IPS DF 19.7 (cell line): ENCODE measurements at regions not wholly inside any gene's neighbourhood (a gene's known extent, or its start where the extent isn't known, plus 50 kb on each side); places are given as distances from the start of the nearest gene placed in this dataset.

ENCODE experiments used
- DNase-seq: peaks from one replicate; pipeline ENCODE4 v3.0.0-alpha.2; 2013; ENCODE audit warnings: low read depth, low spot score

GRCh38 chr2:173644146-173644545 is 289.5 kb downstream of the CDCA7 start:
- DNase-seq = no peak

GRCh38 chr2:173647681-173648311 is 293.1 kb downstream of the CDCA7 start:
- no peak for DNase-seq

- no peak for DNase-seq
Measured at GRCh38 chr2:173648816-173649215, 294.1 kb downstream of the CDCA7 start.

- no peak for DNase-seq
Measured at GRCh38 chr2:173649527-173650219, 295.0 kb downstream of the CDCA7 start.

GRCh38 chr2:173651891-173652290 is 297.2 kb downstream of the CDCA7 start:
- no peak for DNase-seq

- no peak for DNase-seq
Measured at GRCh38 chr2:173652311-173652710, 297.6 kb downstream of the CDCA7 start.

- DNase-seq = no peak
Measured at GRCh38 chr2:173652767-173653431, 298.2 kb downstream of the CDCA7 start.

GRCh38 chr2:173653432-173653805 is 298.7 kb downstream of the CDCA7 start:
- DNase-seq = no peak

GRCh38 chr2:173654161-173654895 is 299.7 kb downstream of the CDCA7 start:
- no peak for DNase-seq

GRCh38 chr2:173654896-173655265 is 300.2 kb downstream of the CDCA7 start:
- DNase-seq = no peak

GRCh38 chr2:173656086-173656485 is 301.4 kb downstream of the CDCA7 start:
- no peak for DNase-seq

- DNase-seq = no peak
Measured at GRCh38 chr2:173657996-173658717, 303.5 kb downstream of the CDCA7 start.

GRCh38 chr2:173658946-173659371 is 304.3 kb downstream of the CDCA7 start:
- DNase-seq = no peak

- DNase-seq = no peak
Measured at GRCh38 chr2:173659509-173659908, 304.8 kb downstream of the CDCA7 start.

GRCh38 chr2:173661586-173661985 is 303.6 kb downstream of the SP3 start:
- no peak for DNase-seq

- DNase-seq = no peak
Measured at GRCh38 chr2:173663353-173663752, 301.8 kb downstream of the SP3 start.

- DNase-seq = no peak
Measured at GRCh38 chr2:173663835-173664512, 301.2 kb downstream of the SP3 start.

- no peak for DNase-seq
Measured at GRCh38 chr2:173664513-173664910, 300.7 kb downstream of the SP3 start.

- DNase-seq = no peak
Measured at GRCh38 chr2:173666171-173666888, 298.8 kb downstream of the SP3 start.

- no peak for DNase-seq
Measured at GRCh38 chr2:173667014-173667413, 298.2 kb downstream of the SP3 start.
